ENCODE measurements at regions not wholly inside any gene's neighbourhood (a gene's known extent, or its start where the extent isn't known, plus 50 kb on each side); places are given as distances from the start of the nearest gene placed in this dataset.
A peak's percentile ranks its signal among the peaks of the same experiment; 100 is the strongest.
"Not testable (repeated sequence)": the region's sequence is repeated elsewhere in the genome, so short reads cannot be mapped to it uniquely, and the experiment has no call there.

DNA sequence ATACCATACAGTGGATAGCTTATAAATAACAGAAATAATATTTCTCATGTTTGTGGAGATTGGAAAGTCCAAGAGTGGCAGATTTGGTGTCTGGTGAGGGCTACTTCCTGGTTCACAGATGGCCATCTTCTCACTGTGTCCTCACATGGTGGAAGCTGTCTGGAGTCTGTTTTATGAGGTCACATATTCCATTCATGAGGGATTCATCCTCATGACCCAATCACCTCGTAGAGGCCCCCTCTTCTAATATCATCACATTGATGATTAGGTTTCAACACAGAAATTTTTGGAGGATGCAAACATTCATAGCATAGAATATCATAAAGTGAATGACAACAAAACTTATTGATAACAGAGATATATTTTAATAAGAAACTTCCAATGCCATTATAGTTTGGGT, 568.0 kb downstream of the STIM2 start:
- TF ChIP-seq CTCF (conservative IDR thresholded peaks at IDR 0.05; ENCODE audit: control insufficient read depth, insufficient read depth, low read depth, low read length), result no peak
- no peak for DNase-seq (ENCODE audit: low read depth)
- H3K4me3 ChIP-seq (ENCODE audit: control insufficient read depth, low read depth, low read length), result no peak overlapping the region

DNA sequence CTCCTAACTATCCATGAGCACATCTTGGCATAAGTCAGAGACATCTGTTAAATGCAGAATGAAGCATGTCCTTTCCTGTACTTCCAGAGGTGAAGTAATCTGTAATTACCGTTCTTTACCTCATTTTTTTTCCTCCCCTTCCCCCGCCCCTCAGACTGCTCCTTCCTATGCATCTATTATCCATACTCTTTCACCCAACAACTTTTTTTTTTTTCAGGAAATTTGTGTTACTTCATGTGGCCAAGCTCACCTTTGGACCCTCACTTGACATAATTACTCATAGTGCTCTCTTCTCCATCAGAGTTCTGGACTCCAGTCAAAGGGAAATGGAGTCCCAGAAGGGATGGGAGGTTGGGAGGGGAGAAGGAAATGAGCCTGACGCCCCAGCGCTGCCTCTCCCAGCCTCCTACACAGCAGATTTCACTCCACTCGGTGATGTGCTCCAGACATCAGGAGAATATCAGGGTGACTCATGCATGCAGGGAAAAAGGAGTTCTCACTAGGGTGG, 568.8 kb downstream of the STIM2 start:
- no peak for TF ChIP-seq CTCF (conservative IDR thresholded peaks at IDR 0.05; ENCODE audit: control insufficient read depth, insufficient read depth, low read depth, low read length)
- H3K4me3 ChIP-seq (ENCODE audit: control insufficient read depth, low read depth, low read length), result no peak overlapping the region
- DNase-seq (ENCODE audit: low read depth), result peak; percentile 62

DNA sequence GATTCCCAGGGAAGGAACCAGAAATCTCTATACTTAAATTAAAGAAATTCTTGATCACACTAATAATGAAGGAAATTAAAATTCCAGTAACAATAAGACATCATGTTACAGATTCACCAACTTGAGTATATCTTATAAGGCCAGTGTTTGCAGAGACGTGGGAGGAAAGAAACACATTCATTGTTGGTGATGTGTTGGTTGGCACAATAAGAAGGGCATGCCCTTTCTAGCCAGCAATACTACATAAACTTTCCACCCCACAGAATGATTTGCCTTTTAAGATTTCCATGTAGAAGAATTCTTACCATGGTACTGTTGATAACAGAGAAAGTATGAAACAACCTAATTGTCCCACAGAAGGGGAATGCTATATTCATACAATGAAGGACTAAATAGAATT, 581.5 kb downstream of the STIM2 start:
- no peak overlapping the region for H3K4me3 ChIP-seq (ENCODE audit: control insufficient read depth, low read depth, low read length)
- no peak for TF ChIP-seq CTCF (conservative IDR thresholded peaks at IDR 0.05; ENCODE audit: control insufficient read depth, insufficient read depth, low read depth, low read length)
- no peak for DNase-seq (ENCODE audit: low read depth)

DNA sequence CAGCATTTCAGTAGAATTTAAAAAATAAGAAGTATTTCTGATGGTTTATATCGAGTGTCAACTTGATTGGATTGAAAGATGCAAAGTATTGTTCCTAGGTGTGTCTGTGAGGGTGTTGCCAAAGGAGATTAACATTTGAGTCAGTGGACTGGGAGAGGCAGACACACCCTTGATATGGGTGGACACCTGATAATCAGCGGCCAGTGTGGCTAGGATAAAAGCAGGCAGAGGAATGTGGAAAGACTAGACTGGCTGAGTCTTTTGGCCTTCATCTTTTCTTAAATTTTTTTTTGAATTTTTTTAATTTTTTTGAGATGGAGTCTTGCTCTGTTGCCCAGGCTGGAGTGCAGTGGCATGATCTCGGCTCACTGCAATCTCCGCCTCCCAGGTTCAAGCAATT, 582.0 kb downstream of the STIM2 start:
- DNase-seq (ENCODE audit: low read depth), result not testable (repeated sequence)

GRCh38 chr4:27463816-27464215, 603.2 kb downstream of the STIM2 start:
- DNase-seq (ENCODE audit: low read depth), result peak; percentile 68
- no peak overlapping the region for H3K4me3 ChIP-seq (ENCODE audit: control insufficient read depth, low read depth, low read length)
- TF ChIP-seq CTCF (conservative IDR thresholded peaks at IDR 0.05; ENCODE audit: control insufficient read depth, insufficient read depth, low read depth, low read length), result no peak

More for the DNA sequence above, 582.0 kb downstream of the STIM2 start:
- not testable (repeated sequence) for H3K4me3 ChIP-seq (ENCODE audit: control insufficient read depth, low read depth, low read length)

DNA sequence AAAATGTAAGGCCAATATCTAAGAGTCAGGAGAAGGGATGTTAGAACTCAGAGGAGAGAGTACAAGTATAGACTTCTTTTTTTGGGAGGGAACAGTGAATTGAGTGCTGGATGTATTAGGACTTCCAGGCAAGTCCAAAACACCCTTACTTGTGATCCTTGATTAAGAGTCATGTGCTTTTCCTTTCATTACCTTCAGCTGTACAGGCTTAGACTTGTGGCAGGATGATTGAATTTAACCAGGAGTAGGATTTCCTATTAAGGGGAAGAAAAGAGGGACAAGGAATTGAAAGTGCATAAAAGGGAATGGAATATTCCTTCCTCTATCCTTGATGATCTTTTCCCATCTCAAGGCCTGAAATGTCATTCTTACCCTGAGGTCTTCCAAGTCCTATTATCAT, 606.7 kb downstream of the STIM2 start:
- no peak for DNase-seq (ENCODE audit: low read depth)
- H3K4me3 ChIP-seq (ENCODE audit: control insufficient read depth, low read depth, low read length), result no peak overlapping the region
- no peak for TF ChIP-seq CTCF (conservative IDR thresholded peaks at IDR 0.05; ENCODE audit: control insufficient read depth, insufficient read depth, low read depth, low read length)

GRCh38 chr4:27472364-27472763, 611.7 kb downstream of the STIM2 start:
- no peak overlapping the region for H3K4me3 ChIP-seq (ENCODE audit: control insufficient read depth, low read depth, low read length)
- TF ChIP-seq CTCF (conservative IDR thresholded peaks at IDR 0.05; ENCODE audit: control insufficient read depth, insufficient read depth, low read depth, low read length), result no peak
- no peak for DNase-seq (ENCODE audit: low read depth)

Measured in fibroblast of mammary gland (primary cell).